HUES6 (cell line): ENCODE measurements at regions not wholly inside any gene's neighbourhood (a gene's known extent, or its start where the extent isn't known, plus 50 kb on each side); places are given as distances from the start of the nearest gene placed in this dataset.
"Not testable (repeated sequence)": the region's sequence is repeated elsewhere in the genome, so short reads cannot be mapped to it uniquely, and the experiment has no call there.

Experiments used
- H3K27ac ChIP-seq: 2 replicates; pipeline ENCODE4 v1.7.0; 2013; ENCODE audit warnings: low read depth, mild to moderate bottlenecking, low read length, inconsistent platforms
- H3K27me3 ChIP-seq: 2 replicates; pipeline ENCODE4 v1.6.1; 2013; ENCODE audit warnings: low read length; ENCODE audit not compliant: control insufficient read depth, insufficient read depth
- H3K36me3 ChIP-seq: 2 replicates; pipeline ENCODE4 v1.6.1; 2013; ENCODE audit warnings: low read length; ENCODE audit not compliant: control insufficient read depth, insufficient read depth
- H3K4me1 ChIP-seq: 2 replicates; pipeline ENCODE4 v1.6.1; 2013; ENCODE audit warnings: low read length; ENCODE audit not compliant: control insufficient read depth, insufficient read depth
- H3K4me3 ChIP-seq: 2 replicates; pipeline ENCODE4 v1.5.1; 2013; ENCODE audit warnings: low read depth, low read length
- H3K9ac ChIP-seq: one replicate; pipeline ENCODE4 v1.6.1; 2013; ENCODE audit warnings: mild to moderate bottlenecking, low read length
- H3K9me3 ChIP-seq: 2 replicates; pipeline ENCODE4 v1.6.1; 2013; ENCODE audit warnings: low read depth, low read length; ENCODE audit not compliant: control insufficient read depth, insufficient read depth

DNA sequence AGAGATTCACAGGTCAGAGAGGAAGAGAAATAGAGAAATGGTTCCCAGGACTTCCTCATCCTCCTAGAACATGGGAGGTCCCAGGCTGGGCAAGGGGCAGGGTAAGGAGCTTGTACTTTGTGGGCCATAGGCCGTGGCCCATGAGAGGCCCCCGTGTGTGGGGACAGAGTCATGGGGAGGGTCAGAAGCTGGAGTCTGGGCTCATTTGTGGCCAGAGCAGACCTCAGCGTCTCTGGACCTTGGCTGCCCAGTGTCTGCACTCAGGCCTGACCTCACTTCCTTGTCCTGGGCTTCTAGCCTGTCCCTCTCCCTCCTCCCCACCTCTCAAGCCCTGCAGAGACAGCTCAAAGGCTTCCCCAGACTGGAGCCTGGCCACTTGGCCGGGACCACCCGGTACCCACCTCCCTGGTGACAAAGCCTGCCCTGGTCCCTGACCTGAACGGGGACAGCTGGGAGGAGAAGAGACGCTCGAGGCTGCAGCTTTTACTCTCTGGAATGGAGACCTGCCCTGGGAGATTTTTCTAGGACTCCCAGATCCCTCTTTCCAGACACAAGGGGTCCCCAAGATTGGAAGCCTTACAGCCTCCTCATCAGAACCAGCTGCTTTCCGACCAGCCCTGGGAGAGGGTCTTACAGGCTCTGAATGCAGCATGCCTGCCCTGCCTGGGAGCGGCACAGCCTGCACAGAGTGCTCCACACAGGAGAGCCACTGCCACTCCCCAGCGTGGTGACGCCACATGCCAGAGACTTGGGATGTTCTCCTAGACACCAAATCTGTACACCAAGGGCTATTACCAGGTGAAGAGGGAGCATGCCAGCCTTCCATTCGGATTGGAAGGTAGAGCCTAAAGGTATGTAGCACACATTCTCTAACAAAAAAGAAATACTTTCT is 569.0 kb upstream of the B3GAT1 start:
- no peak overlapping the region for H3K9ac ChIP-seq
- no peak overlapping the region for H3K27ac ChIP-seq
- no peaks in the 10 kb centered on the region for H3K36me3 ChIP-seq
- peaks cover 6% of the 10 kb centered on the region; the same call in 1 of the 2 replicates for H3K4me1 ChIP-seq
- H3K9me3 ChIP-seq: no peaks in the 10 kb centered on the region
- no peak overlapping the region for H3K4me3 ChIP-seq
- no peaks in the 10 kb centered on the region; the same call in 1 of the 2 replicates for H3K27me3 ChIP-seq

DNA sequence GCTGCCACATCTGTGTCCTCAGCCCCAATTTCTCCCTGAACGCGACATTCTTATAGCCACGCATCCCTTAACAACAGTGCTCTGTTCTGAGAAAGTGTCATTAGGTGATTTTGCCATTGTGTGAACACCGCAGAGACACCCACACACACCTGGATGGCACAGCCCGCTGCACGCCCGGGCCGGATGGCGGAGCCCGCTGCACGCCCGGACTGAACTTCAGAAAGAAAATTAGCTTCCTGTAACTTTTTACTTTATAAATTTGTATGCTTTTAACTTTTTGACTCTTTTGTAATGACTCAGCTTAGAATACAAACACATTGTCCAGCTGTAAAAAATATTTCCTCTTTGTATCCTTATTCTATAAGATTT is 567.0 kb upstream of the B3GAT1 start:
- not testable (repeated sequence) for H3K4me1 ChIP-seq, H3K9me3 ChIP-seq, H3K9ac ChIP-seq, H3K4me3 ChIP-seq, H3K27ac ChIP-seq, H3K27me3 ChIP-seq, H3K36me3 ChIP-seq

DNA sequence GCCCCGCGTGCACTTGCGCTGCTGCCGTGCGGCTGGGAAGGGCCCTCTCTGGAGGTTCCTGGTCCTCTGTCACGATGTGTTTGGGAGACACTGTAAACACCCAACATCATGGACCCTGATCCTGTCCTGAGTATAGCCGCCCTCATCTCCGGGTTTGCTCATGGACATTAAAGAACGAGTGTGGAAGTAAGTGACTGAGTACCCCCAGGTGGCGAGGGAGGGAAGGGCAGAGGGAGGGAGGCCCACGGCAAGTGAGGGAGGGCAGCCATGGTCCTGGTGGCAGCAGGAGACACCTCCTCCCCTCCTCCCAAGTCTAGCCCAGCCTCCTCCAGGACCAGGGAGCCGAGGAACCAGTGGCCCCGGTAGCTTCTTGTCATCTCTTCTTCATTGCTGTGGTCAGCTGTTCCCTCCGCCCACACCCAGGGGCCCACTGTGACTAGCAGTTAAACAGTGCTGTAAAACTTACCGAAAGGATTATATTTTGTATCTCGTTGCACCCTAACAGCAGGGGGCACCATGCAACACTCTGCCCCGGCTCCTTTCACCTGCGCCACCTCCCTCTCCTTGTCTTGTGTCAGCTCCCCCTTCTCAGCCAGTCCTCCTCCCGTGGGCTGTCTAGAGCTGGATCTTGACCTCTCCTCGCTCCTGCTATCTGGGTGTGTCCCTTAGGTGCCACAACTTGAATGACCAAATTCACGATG is 566.5 kb upstream of the B3GAT1 start:
- Histone ChIP-seq H3K4me3 (no peak overlapping the region), H3K4me1 (peaks cover 6% of the 10 kb centered on the region; the same call in 1 of the 2 replicates), H3K27ac (no peak overlapping the region), H3K9me3 (no peaks in the 10 kb centered on the region), H3K27me3 (peaks cover 6% of the 10 kb centered on the region; the same call in 1 of the 2 replicates), H3K36me3 (no peaks in the 10 kb centered on the region), H3K9ac (no peak overlapping the region)

GRCh38 chr11:134976551-134976950 is 564.5 kb upstream of the B3GAT1 start:
- Histone ChIP-seq H3K9me3 (no peaks in the 10 kb centered on the region), H3K27ac (no peak overlapping the region), H3K9ac (no peak overlapping the region), H3K4me1 (no peaks in the 10 kb centered on the region), H3K4me3 (no peak overlapping the region), H3K36me3 (no peaks in the 10 kb centered on the region), H3K27me3 (peaks cover 6% of the 10 kb centered on the region; the same call in 1 of the 2 replicates)

GRCh38 chr11:134975866-134976376 is 563.9 kb upstream of the B3GAT1 start:
- H3K9me3 ChIP-seq: no peaks in the 10 kb centered on the region
- peaks cover 6% of the 10 kb centered on the region; the same call in 1 of the 2 replicates for H3K27me3 ChIP-seq
- no peak overlapping the region for H3K27ac ChIP-seq
- no peaks in the 10 kb centered on the region for H3K4me1 ChIP-seq
- H3K9ac ChIP-seq: no peak overlapping the region
- H3K4me3 ChIP-seq: no peak overlapping the region
- H3K36me3 ChIP-seq: no peaks in the 10 kb centered on the region

DNA sequence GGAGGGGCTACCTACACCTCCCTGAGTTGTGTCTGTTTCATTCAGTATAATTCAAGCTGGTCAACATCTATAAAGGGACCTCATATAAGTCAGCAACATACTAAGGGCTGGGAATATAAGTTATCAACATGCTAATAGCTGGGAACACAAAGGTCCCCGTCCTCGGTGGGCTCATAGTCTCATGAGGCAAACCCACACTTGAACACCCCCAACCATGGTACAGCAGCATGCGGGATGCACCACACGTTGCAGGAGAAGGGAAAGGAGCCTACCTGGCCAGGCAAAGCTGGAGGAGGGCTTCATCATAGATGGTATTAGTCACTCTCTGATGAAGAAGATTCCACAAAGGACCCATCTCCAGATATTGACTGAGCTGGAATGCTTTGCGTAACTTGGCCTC is 561.8 kb upstream of the B3GAT1 start:
- Histone ChIP-seq H3K4me3 (no peak overlapping the region), H3K36me3 (no peaks in the 10 kb centered on the region), H3K9ac (no peak overlapping the region), H3K9me3 (no peaks in the 10 kb centered on the region), H3K27ac (no peak overlapping the region), H3K27me3 (peaks cover 6% of the 10 kb centered on the region; the same call in 1 of the 2 replicates), H3K4me1 (no peaks in the 10 kb centered on the region)

- H3K27ac ChIP-seq: no peak overlapping the region
- no peaks in the 10 kb centered on the region for H3K9me3 ChIP-seq
- H3K36me3 ChIP-seq: no peaks in the 10 kb centered on the region
- H3K4me3 ChIP-seq: no peak overlapping the region
- no peak overlapping the region for H3K9ac ChIP-seq
- H3K27me3 ChIP-seq: peaks cover 6% of the 10 kb centered on the region; the same call in 1 of the 2 replicates
- H3K4me1 ChIP-seq: no peaks in the 10 kb centered on the region
Observed at GRCh38 chr11:134971381-134971780, 559.3 kb upstream of the B3GAT1 start.

GRCh38 chr11:134967746-134968145 is 555.7 kb upstream of the B3GAT1 start:
- no peak overlapping the region for H3K9ac ChIP-seq
- no peaks in the 10 kb centered on the region for H3K27me3 ChIP-seq
- no peaks in the 10 kb centered on the region for H3K4me1 ChIP-seq
- H3K36me3 ChIP-seq: no peaks in the 10 kb centered on the region
- H3K9me3 ChIP-seq: no peaks in the 10 kb centered on the region
- no peak overlapping the region for H3K27ac ChIP-seq
- no peak overlapping the region for H3K4me3 ChIP-seq

DNA sequence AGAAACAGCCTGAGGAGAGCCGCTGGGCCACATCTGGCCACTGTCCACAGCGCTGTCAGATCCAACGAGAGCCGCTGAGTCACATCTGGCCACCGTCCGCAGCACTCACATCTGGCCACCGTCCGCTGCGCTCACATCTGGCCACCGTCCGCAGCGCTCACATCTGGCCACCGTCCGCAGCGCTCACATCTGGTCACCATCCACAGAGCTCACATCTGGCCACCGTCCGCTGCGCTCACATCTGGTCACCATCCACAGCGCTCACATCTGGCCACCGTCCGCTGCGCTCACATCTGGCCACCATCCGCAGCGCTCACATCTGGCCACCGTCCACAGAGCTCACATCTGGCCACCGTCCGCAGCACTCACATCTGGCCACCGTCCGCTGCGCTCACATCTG is 549.3 kb upstream of the B3GAT1 start:
- not testable (repeated sequence) for H3K9me3 ChIP-seq, H3K4me3 ChIP-seq, H3K27ac ChIP-seq

DNA sequence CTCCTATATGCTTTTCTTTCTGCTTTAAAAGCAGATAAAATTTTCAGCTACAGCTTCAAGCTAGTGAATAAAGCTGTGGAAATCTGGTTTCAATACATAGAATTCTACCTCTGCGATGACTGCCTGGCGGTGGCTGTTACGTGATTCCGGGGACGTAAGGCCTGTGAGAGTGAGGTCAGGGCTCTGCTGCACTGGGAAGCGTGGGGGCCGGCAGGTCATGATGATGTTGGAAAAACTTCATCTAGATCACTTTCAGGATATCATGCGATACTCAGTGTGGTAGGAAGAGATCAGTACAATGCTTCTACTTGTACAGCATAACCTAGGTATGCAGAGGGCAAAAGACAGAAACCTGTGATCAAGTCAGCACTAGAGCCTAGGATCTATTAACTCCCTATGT is 546.8 kb upstream of the B3GAT1 start:
- H3K27ac ChIP-seq: no peak overlapping the region
- H3K4me1 ChIP-seq: no peaks in the 10 kb centered on the region
- no peak overlapping the region for H3K9ac ChIP-seq
- peaks cover 2% of the 10 kb centered on the region; the same call in 1 of the 2 replicates for H3K27me3 ChIP-seq
- no peak overlapping the region for H3K4me3 ChIP-seq
- H3K36me3 ChIP-seq: no peaks in the 10 kb centered on the region
- H3K9me3 ChIP-seq: no peaks in the 10 kb centered on the region

More for the DNA sequence above, 549.3 kb upstream of the B3GAT1 start:
- H3K9ac ChIP-seq, H3K27me3 ChIP-seq, H3K4me1 ChIP-seq, H3K36me3 ChIP-seq: not testable (repeated sequence)

DNA sequence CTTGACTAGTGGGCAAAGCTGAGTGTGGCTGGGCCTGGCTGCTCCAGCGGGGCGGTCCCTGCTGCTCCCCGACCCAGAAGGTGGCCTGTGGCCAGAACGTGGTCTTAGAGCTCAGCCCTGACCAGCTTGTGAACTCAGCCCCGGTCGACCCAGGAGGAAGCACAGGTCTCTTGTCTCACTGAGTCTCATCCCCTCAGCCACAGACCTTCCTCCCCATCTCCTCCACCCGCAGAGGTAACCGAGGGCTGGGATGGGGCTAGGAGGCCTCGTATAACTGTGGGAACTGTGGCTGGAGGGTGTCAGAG is 546.2 kb upstream of the B3GAT1 start:
- no peaks in the 10 kb centered on the region for H3K9me3 ChIP-seq
- no peak overlapping the region for H3K9ac ChIP-seq
- H3K4me1 ChIP-seq: no peaks in the 10 kb centered on the region
- H3K36me3 ChIP-seq: no peaks in the 10 kb centered on the region
- peaks cover 2% of the 10 kb centered on the region; the same call in 1 of the 2 replicates for H3K27me3 ChIP-seq
- H3K27ac ChIP-seq: no peak overlapping the region
- H3K4me3 ChIP-seq: no peak overlapping the region
